HG02970 (cell line): ENCODE measurements at regions not wholly inside any gene's neighbourhood (a gene's known extent, or its start where the extent isn't known, plus 50 kb on each side); places are given as distances from the start of the nearest gene placed in this dataset.

ENCODE experiments used
- ATAC-seq: cut with Tn5 transposase; IDR thresholded peaks from one replicate; pipeline ENCODE4 v1.9.1; 2021; ENCODE audit warnings: mild to moderate bottlenecking, moderate library complexity, moderate number of reproducible peaks; ENCODE audit not compliant: unreplicated experiment, low FRiP score

GRCh38 chr20:24891546-24892393 is 57.3 kb upstream of the CST7 start:
- ATAC-seq: no peak

- ATAC-seq: no peak
Measured at GRCh38 chr20:24892522-24892921, 56.5 kb upstream of the CST7 start.

GRCh38 chr20:24892931-24893330 is 56.1 kb upstream of the CST7 start:
- ATAC-seq: no peak

- no peak for ATAC-seq
Measured at GRCh38 chr20:24894488-24894887, 54.6 kb upstream of the CST7 start.

- ATAC-seq: no peak
Measured at GRCh38 chr20:24894967-24895366, 54.1 kb upstream of the CST7 start.

GRCh38 chr20:24895431-24895830 is 53.6 kb upstream of the CST7 start:
- ATAC-seq: no peak

- no peak for ATAC-seq
Measured at GRCh38 chr20:24895898-24896658, 53.0 kb upstream of the CST7 start.

GRCh38 chr20:24896984-24897383 is 52.1 kb upstream of the CST7 start:
- no peak for ATAC-seq

GRCh38 chr20:24897974-24898373 is 51.1 kb upstream of the CST7 start:
- ATAC-seq: no peak

- no peak for ATAC-seq
Measured at GRCh38 chr20:24899153-24899552, 49.9 kb upstream of the CST7 start.
